Mononuclear cell (primary cell): ENCODE measurements at regions not wholly inside any gene's neighbourhood (a gene's known extent, or its start where the extent isn't known, plus 50 kb on each side); places are given as distances from the start of the nearest gene placed in this dataset.

Source experiments
- H3K27me3 ChIP-seq: 2 replicates; pipeline ENCODE4 v1.6.0; 2011; ENCODE audit warnings: low read length, control low read depth; ENCODE audit not compliant: insufficient read depth
- H3K4me1 ChIP-seq: 2 replicates; pipeline ENCODE4 v1.5.1; 2011; ENCODE audit warnings: mild to moderate bottlenecking, low read length, control low read depth; ENCODE audit not compliant: insufficient read depth
- H3K4me3 ChIP-seq: 2 replicates; pipeline ENCODE4 v1.5.1; 2011; ENCODE audit warnings: mild to moderate bottlenecking, low read length, moderate library complexity
- H3K9me3 ChIP-seq: 2 replicates; pipeline ENCODE4 v1.5.1; 2011; ENCODE audit warnings: low read depth, mild to moderate bottlenecking, control low read depth, low read length

DNA sequence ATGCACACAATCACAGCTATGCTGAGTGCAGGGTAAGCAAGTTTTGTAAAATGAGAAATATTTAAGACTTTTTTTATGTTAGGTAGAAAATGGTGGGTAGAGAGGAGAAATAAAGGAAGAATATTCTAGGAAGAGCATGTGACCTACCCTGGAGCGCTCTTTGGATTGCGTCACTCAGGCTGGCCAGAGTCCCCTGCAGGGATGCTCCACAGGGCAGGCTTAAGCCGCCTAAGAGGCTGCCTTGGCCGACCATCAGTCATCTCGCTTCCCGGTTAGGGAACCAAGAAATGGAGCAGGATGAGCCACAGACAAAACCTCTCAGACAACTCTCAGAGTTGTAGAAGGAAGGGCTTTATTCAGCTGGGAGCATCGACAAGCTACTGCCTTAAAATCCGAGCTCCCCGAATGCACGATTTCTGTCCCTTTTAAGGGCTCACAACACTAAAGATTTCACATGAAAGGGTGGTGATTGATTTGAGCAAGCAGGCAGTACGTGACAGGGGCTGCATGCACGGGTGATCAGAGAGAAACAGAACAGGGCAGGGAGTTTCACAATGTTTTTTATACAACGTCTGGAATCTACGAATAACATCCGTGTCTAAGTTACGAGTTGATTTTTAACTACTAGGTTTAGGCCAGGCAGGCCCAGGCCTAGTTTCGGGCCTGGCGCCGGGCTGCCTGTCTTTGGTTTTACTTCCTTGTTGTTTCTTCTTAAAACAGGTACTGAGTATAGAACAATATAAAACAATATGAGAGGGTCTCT is 1072.0 kb downstream of the CBLN2 start:
- Histone ChIP-seq H3K4me3 (no peak overlapping the region), H3K4me1 (no peaks in the 10 kb centered on the region), H3K9me3 (no peaks in the 10 kb centered on the region), H3K27me3 (no peaks in the 10 kb centered on the region)

DNA sequence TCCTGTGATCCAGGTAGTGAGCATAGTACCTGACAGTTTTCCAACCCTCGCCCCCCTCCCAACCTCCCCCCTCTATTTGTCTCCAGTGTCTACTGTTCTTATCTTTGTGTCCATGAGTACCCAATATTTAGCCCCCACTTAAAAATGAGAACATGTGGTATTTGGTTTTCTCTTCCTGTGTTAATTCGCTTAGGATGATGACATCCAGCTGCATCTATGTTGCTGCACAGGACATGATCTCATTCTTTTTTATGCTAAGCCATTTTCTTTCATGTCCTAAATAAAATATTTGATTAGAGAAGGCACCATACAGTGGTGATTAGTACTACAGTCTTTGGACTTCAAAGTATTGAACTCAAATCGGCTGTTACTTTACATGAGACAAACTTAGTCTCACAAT is 1087.9 kb downstream of the CBLN2 start:
- no peaks in the 10 kb centered on the region for H3K27me3 ChIP-seq
- H3K4me3 ChIP-seq: no peak overlapping the region
- H3K9me3 ChIP-seq: no peaks in the 10 kb centered on the region
- no peaks in the 10 kb centered on the region for H3K4me1 ChIP-seq

DNA sequence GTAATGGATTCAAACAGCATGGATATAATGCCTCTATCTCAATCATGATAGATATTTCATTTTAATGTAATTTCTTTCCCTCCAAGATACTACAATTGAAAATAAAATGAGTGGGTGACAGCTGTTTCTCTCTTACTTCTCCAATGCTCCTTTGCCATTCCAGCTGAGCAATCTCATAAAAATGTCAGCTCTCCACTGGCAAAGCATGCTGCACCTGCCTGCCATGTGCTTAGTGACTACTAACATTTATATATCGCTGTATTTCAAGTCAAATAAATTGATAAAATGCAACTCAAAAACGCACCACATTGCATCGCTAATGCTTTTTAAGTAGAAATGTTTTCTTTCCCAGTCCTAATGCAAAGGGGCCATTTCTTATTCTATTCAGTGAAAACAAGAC is 1093.9 kb downstream of the CBLN2 start:
- no peak overlapping the region for H3K4me3 ChIP-seq
- H3K4me1 ChIP-seq: no peaks in the 10 kb centered on the region
- no peaks in the 10 kb centered on the region for H3K27me3 ChIP-seq
- H3K9me3 ChIP-seq: no peaks in the 10 kb centered on the region

DNA sequence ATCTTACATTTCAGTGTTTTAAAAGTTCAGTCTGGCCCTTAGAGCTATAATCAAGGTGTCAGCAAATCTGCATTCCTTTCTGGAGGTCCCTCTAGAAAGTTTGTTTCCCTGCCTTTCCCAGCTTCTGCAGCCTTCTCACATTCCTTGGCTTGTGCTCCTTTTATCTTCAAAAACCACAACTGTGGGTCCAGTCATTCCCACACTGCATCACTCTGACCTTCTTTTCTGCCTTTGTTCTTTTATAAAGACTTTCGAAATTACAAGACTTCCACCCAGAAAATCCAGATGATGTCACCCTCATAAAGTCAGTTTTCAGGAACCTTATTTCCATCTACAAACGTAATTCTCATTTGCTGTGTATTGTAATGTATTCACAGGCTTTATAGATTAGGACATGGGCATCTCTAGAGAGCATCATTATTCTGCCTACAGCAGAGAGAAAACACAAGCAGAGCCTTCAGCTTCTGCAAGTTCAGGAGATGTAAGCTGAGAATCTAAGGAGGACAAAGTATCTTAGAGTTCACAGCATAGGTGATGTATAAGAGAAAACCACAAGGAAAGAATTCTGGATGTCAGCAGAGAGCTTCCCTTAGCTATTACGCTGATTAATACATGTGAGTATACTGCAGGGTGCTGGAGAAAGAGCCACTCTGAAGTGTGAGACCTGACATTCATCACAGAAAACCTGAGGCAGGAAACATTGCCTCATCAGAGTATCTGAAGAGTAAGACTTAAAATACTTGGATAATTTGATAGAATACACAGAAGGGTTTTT is 1100.2 kb downstream of the CBLN2 start:
- Histone ChIP-seq H3K9me3 (no peaks in the 10 kb centered on the region), H3K27me3 (no peaks in the 10 kb centered on the region), H3K4me3 (no peak overlapping the region), H3K4me1 (no peaks in the 10 kb centered on the region)

DNA sequence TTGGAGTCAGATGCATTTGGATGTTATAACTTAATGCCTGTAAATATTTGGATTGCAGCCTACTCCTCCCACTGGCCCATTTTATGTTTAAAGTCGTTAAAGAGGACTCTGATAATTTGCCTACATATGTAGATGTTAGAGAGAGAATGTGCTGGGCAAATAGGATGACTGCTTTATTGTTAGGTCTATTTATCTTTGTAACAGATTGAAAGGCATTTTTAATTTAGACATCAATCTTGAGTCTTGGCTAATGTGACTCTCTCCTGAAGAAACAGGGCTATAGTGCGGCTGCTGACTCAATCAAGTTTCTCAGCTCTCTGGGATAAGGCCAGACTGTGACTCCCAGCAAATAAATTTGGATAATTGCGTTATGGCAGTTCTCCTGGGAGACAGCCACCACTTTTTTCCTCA is 1101.4 kb downstream of the CBLN2 start:
- H3K27me3 ChIP-seq: no peaks in the 10 kb centered on the region
- H3K4me3 ChIP-seq: no peak overlapping the region
- H3K4me1 ChIP-seq: no peaks in the 10 kb centered on the region
- H3K9me3 ChIP-seq: no peaks in the 10 kb centered on the region

DNA sequence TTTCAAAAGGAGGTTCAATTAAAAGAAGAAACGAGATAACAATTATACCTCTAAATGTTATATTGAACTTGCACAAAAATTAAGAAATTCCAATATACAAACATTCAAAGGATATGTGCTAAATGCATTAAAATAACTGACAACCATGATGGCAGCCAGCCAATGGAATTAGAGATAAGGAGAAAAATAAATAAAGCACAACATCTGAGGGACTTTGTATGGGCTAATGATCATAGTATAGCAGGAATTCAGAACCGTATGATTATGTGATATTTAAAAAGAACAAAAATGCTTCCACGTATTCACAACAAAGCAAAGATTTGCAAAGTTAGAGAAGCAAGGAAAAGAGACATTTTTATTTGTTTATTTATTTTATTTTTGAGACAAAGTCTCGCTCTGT is 1103.0 kb downstream of the CBLN2 start:
- H3K4me3 ChIP-seq: no peak overlapping the region
- no peaks in the 10 kb centered on the region for H3K27me3 ChIP-seq
- no peaks in the 10 kb centered on the region for H3K9me3 ChIP-seq
- no peaks in the 10 kb centered on the region for H3K4me1 ChIP-seq

DNA sequence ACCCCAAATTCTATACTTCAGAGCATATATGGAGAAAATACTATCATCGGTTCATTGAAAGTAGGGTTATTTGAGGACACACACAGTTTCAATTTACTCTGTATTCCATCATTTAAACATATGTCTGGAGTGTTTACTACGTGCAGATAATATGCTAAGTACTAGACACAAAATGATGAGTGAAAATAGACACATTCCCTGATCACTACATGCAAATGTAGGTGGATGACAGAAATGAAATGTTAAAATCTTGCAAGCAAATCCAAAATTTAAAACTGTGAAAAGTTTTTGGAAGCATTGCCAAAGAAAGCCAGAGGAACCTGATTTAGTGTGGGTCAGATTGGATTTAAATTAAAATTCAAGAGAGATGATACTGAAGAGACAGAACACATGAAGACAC is 1106.6 kb downstream of the CBLN2 start:
- H3K9me3 ChIP-seq: no peaks in the 10 kb centered on the region
- no peaks in the 10 kb centered on the region for H3K27me3 ChIP-seq
- H3K4me3 ChIP-seq: no peak overlapping the region
- no peaks in the 10 kb centered on the region for H3K4me1 ChIP-seq

DNA sequence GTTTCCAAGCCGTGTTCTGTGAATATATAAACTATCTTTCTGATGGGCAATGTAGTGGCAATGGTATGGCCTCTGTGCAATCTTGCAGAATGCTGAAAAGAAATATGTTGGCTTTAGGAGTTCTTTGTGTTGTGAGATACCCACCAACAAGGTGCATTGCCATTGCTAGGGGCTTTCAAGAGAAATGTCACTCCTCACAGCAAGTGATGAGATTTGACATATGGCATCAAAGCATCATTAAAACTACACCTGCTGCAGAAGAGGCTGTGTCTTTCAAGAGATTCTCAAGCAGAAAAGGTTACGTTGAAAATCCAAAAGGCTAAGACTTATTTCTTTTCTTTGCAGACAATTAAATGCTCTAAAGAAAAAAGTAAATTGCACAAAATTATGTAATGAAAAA is 1110.8 kb downstream of the CBLN2 start:
- H3K4me1 ChIP-seq: no peaks in the 10 kb centered on the region

DNA sequence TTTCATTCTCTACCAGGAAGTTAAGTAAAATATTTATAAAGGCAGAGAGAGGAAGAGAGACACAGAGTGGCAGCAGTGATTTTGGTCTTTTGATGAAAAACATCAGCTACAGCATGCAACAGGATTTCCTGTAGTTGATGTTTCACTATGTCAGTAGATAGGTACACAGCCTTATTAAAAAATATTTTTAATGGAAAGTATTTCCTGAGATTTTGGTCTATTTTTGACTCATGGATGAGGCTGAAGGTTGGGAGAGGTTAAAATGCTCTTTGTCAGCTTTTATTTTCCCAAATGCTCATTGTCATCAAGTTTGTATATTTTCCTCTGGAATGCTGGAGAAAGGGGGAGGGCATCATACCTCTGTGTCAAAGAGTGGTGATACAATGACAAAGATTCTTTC is 1112.5 kb downstream of the CBLN2 start:
- Histone ChIP-seq H3K27me3 (no peaks in the 10 kb centered on the region), H3K9me3 (no peaks in the 10 kb centered on the region), H3K4me1 (no peaks in the 10 kb centered on the region), H3K4me3 (no peak overlapping the region)

More for the DNA sequence above, 1110.8 kb downstream of the CBLN2 start:
- Histone ChIP-seq H3K9me3 (no peaks in the 10 kb centered on the region), H3K4me3 (no peak overlapping the region), H3K27me3 (no peaks in the 10 kb centered on the region)

DNA sequence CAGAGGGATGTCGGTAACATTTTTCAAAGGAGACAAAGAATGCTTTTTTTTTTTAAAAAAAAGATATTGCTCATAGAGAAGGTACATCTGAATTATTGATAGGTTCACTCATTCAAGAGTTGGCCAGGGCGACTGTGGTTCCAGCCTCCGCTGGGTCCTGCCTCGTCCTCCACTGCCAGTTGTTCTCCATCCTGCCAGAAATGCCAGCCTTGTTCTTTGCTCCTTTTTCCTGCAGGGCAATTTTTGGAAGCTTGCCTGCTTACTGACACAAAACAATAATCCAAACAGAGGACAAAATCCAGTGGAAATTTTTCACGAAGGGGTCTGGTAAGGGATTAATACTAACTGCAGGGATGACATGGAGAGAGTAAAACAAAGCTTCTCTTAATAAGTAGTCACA is 1113.0 kb downstream of the CBLN2 start:
- H3K27me3 ChIP-seq: no peaks in the 10 kb centered on the region
- no peaks in the 10 kb centered on the region for H3K9me3 ChIP-seq
- no peaks in the 10 kb centered on the region for H3K4me1 ChIP-seq
- H3K4me3 ChIP-seq: no peak overlapping the region

DNA sequence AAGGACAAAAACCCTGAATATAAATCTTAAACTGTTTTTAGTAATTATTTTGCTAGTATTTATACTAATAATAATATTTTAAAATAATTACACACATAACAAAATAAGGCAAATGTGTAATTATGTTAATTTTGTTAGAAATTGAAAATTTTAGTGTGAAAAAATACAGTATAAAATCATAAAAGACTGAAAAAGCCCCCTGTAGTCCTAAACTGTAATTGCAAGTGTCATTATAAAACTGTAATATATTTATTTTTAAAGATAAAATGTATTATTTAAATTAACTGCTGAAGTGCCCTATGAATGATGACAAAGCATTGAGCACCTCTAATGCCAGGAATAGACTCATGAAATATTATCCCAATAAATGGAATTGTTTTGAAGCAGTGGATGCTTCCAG is 1117.7 kb downstream of the CBLN2 start:
- H3K9me3 ChIP-seq: no peaks in the 10 kb centered on the region
- no peaks in the 10 kb centered on the region for H3K4me1 ChIP-seq
- H3K27me3 ChIP-seq: no peaks in the 10 kb centered on the region
- H3K4me3 ChIP-seq: no peak overlapping the region

DNA sequence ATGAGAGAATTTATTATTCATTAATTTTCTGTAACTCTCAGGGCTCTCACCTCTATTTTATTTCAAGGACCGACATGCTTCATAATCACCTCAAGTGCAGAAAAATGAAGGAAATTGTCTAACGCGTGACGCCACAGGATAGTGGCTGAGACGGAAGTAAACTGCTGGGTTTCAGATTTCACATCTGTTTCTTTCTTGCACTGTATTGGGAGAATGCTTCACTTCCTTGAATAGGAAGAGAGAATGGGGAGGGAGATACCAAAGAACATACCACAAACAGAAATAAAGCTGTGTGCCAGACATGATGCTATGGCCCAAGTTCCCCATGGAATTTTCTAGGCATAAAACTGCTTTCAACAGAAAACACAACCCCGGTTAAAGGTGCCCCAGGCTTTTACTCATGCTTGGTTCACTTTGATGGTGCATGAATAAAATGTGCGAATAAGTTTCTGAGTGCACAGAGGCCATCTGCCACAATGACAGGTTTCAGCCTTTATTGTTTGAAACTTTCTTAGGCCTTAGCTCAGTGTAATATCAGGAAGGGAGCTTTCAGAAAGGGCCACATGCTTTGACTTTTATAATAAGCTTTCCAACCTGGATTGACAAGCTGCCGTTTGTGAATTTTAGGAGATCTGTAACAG is 1116.4 kb downstream of the SOCS6 start:
- no peaks in the 10 kb centered on the region for H3K9me3 ChIP-seq
- H3K4me1 ChIP-seq: no peaks in the 10 kb centered on the region
- no peaks in the 10 kb centered on the region for H3K27me3 ChIP-seq
- H3K4me3 ChIP-seq: no peak overlapping the region

DNA sequence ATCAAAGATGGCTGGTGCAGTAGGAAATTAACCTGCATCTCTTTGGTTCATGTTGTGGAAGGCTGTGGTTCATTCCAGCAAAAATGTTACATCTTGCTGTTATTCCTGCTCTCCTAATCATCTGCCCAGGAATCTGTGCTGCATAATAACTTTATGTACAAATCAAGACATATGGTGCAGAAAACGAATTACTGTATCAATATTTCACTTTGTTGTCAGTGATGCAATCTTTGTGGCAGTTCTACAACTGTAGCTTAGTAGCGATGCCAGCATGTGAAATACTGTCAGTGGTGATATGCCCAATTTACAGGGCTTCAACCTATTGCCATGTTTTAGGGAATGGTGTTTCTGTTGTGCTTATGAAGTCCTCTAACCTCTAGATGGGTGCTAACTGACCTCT is 1114.7 kb downstream of the SOCS6 start:
- no peaks in the 10 kb centered on the region for H3K4me1 ChIP-seq
- no peak overlapping the region for H3K4me3 ChIP-seq
- H3K27me3 ChIP-seq: no peaks in the 10 kb centered on the region
- H3K9me3 ChIP-seq: no peaks in the 10 kb centered on the region

DNA sequence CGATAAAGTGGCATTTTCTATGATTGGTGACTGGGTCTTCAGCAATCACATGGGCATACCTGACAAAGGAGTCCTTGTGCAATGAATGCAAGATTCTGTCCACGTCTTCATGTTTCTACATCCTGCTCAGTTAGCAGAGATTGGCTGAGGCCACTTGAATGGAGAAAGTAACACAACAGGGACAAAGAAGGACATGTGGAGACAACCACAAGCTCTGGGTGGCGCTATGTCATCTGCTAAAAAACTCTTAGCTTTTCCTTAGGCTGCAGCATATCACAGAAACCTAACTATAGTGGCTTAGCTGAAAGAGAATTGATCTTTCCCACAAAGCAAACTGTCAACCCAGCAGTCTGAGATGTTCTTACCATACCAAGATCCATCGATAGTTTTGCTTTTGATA is 1109.7 kb downstream of the SOCS6 start:
- Histone ChIP-seq H3K9me3 (no peaks in the 10 kb centered on the region), H3K4me3 (no peak overlapping the region), H3K4me1 (no peaks in the 10 kb centered on the region), H3K27me3 (no peaks in the 10 kb centered on the region)

DNA sequence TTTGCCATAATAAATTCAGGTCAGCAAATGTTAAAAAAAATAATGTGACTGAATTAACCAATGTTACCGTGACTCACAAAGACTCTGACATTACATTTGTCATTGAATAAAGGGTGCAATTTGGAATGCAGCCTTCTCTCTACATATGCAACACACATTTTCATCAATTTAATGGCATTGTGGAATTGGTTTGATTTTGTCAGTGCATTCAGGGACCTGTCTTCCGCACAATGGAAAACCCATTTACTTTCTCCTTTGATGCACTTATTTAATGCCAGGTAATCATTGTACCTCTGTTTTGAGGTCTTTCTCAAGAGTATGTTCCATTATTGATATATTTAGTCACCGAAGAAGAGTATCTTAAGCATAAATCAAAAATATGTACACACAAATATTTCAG is 1099.3 kb downstream of the SOCS6 start:
- no peaks in the 10 kb centered on the region for H3K4me1 ChIP-seq
- H3K4me3 ChIP-seq: no peak overlapping the region
- no peaks in the 10 kb centered on the region for H3K27me3 ChIP-seq
- no peaks in the 10 kb centered on the region for H3K9me3 ChIP-seq
